Stomach (tissue), 8 donors: ENCODE measurements at regions not wholly inside any gene's neighbourhood (a gene's known extent, or its start where the extent isn't known, plus 50 kb on each side); places are given as distances from the start of the nearest gene placed in this dataset.

Experiments
- DNase-seq, 2 donors: peaks; one replicate each; pipeline versions ENCODE4 v3.0.0 to v3.0.0-alpha.2; 2013 to 2019
- H3K27ac ChIP-seq, 5 donors: fragments of 200-600 bp in 4 of 5; sonication (generic) in 4 of 5; one replicate each; pipeline ENCODE4 v1.5.1; 2013 to 2019; ENCODE audit warnings: mild to moderate bottlenecking in 1 of 5, moderate library complexity in 1 of 5
- H3K27me3 ChIP-seq, 3 donors: fragments of 200-600 bp; sonication (generic); one replicate each; pipeline ENCODE4 v1.5.1; 2017 to 2019; ENCODE audit warnings: mixed run types in 1 of 3
- H3K36me3 ChIP-seq, 4 donors: fragments of 200-600 bp; sonication (generic); 1 replicate in 3 of 4; 2 replicates in 1 of 4; pipeline ENCODE4 v1.5.1; 2016 to 2019
- H3K4me1 ChIP-seq, 4 donors: fragments of 200-600 bp; sonication (generic); one replicate each; pipeline ENCODE4 v1.5.1; 2016 to 2019
- H3K4me3 ChIP-seq, 4 donors: fragments of 200-600 bp; sonication (generic) in 3 of 4; one replicate each; pipeline ENCODE4 v1.5.1; 2016 to 2019; ENCODE audit warnings: mild to moderate bottlenecking in 1 of 4
- H3K9me3 ChIP-seq, 4 donors: fragments of 200-600 bp; sonication (generic); one replicate each; pipeline ENCODE4 v1.5.1; 2016 to 2019
- EP300 ChIP-seq: sonication (generic); formaldehyde crosslinking; IDR thresholded peaks from one replicate; pipeline ENCODE4 v1.6.1; 2017; ENCODE audit warnings: antibody characterized with exemption
- POLR2A ChIP-seq, 4 donors: fragments of 450-650 bp; IDR thresholded peaks; one replicate each; pipeline ENCODE4 v1.6.1; 2016; ENCODE audit warnings: antibody characterized with exemption in 4 of 4, control low read depth in 2 of 4, mild to moderate bottlenecking in 1 of 4, moderate library complexity in 1 of 4
- POLR2AphosphoS5 ChIP-seq, 3 donors: sonication (generic); formaldehyde crosslinking; IDR thresholded peaks; one replicate each; pipeline ENCODE4 v1.6.1; 2016; ENCODE audit warnings: antibody characterized with exemption in 3 of 3
- WGBS, 5 donors: extraction: QIAGEN DNeasy Blood & Tissue Kit in 3 of 5; methylation state at CpG; one replicate each; pipeline versions ENCODE4 v1.1.5 to v1.1.7; 2013 to 2018; 5-methylcytosine and 5-hydroxymethylcytosine counted together
- intact Hi-C: fragments of 100-400 bp; cut with DNase I; formaldehyde crosslinking; loops from one replicate; pipeline ENCODE4 v1.15.1; 2023; ENCODE audit warnings: low total_unique reads
- TF ChIP-seq, protein P1 (sequence below), 7 experiments: fragments of 450-650 bp in 4 of 7; fragments of 200-600 bp in 3 of 7; sonication (generic) in 3 of 7; IDR thresholded peaks; one replicate each; pipeline ENCODE4 v1.5.1; 2016 to 2019; ENCODE audit warnings: antibody characterized with exemption in 7 of 7, control low read depth in 2 of 7, mild to moderate bottlenecking in 1 of 7
- donor health status: healthy with polysubstance abuse.
- donor health status: Bipolar disorder and iron deficiency.
- donor health status: healthy.

DNA sequence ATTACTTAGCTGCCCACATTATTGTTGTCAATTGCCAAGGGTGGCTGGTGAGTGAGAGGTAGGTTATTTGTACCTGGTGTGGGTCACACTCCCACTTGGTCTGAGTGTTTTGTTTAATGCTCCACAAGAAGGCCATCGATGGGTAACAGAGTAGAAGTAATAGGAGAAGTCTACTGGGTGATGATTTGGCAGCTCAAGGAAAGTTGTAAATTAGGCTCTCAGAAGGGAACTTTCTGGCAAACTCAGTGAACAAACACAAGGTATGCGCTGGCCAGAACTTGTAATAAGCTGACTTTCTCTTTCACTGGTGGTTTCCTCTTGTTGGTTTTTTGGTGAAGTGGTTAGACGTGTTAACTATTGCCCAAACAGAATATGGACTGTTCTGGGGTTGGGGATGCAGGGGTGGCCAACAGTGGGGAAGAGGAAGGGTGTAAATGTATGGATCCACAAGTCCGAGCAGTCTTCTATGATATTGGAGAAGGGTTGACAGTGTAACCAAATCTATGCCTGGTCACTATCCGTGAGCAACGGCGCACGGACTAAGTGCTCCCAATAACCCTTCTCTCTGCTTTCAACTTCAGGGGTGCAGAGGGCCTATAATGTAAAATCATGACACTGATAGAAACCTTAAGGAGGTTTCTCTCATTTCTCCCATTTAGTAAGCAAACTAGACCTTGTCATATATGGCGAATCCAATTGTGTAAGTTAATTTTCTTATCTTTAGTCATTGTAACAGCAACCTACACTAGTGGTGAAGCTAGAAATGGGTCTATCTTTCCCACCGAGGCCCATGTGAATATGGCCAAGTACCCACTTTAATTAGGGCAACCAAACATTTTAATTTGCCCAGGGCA lies 212.8 kb downstream of the PTEN start:
- DNase-seq, result no peak
- no peaks in the 10 kb centered on the region for H3K36me3 ChIP-seq
- H3K27ac ChIP-seq, result peak overlapping the region in 2 of 5 donors; percentile 38 to 49
- H3K4me3 ChIP-seq, result no peak overlapping the region
- no peaks in the 10 kb centered on the region for H3K27me3 ChIP-seq
- intact Hi-C loops, result no loop called here
- no peaks in the 10 kb centered on the region for H3K9me3 ChIP-seq
- TF ChIP-seq POLR2A (IDR thresholded peaks at IDR 0.05) (no peak), EP300 (no peak), POLR2AphosphoS5 (IDR thresholded peaks at IDR 0.05) (no peak)
- TF ChIP-seq, protein P1, sequence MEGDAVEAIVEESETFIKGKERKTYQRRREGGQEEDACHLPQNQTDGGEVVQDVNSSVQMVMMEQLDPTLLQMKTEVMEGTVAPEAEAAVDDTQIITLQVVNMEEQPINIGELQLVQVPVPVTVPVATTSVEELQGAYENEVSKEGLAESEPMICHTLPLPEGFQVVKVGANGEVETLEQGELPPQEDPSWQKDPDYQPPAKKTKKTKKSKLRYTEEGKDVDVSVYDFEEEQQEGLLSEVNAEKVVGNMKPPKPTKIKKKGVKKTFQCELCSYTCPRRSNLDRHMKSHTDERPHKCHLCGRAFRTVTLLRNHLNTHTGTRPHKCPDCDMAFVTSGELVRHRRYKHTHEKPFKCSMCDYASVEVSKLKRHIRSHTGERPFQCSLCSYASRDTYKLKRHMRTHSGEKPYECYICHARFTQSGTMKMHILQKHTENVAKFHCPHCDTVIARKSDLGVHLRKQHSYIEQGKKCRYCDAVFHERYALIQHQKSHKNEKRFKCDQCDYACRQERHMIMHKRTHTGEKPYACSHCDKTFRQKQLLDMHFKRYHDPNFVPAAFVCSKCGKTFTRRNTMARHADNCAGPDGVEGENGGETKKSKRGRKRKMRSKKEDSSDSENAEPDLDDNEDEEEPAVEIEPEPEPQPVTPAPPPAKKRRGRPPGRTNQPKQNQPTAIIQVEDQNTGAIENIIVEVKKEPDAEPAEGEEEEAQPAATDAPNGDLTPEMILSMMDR (IDR thresholded peaks at IDR 0.05), result no peak
- 71 to 81% (median 73%) methylated on average over 10 of the region's 10 CpGs for WGBS, 5 donors
- H3K4me1 ChIP-seq, result peaks cover 16 to 33% (median 26%) of the 10 kb centered on the region in 4 donors

- no peaks in the 10 kb centered on the region for H3K36me3 ChIP-seq
- intact Hi-C loops, result no loop called here
- no peak for DNase-seq
- no peak overlapping the region for H3K4me3 ChIP-seq
- no peak overlapping the region for H3K27ac ChIP-seq
- WGBS, 5 donors, result 70 to 92% (median 85%) methylated on average over 4 of the region's 4 CpGs
- TF ChIP-seq POLR2AphosphoS5 (IDR thresholded peaks at IDR 0.05), result no peak
- TF ChIP-seq, protein P1 (IDR thresholded peaks at IDR 0.05), result no peak
- no peak for TF ChIP-seq EP300
- TF ChIP-seq POLR2A (IDR thresholded peaks at IDR 0.05), result no peak
- H3K9me3 ChIP-seq, result no peaks in the 10 kb centered on the region
- H3K4me1 ChIP-seq, result peaks cover 30 to 50% (median 36%) of the 10 kb centered on the region in 4 donors
- H3K27me3 ChIP-seq, result no peaks in the 10 kb centered on the region
Measured at GRCh38 chr10:88077977-88078376, 214.6 kb downstream of the PTEN start.

DNA sequence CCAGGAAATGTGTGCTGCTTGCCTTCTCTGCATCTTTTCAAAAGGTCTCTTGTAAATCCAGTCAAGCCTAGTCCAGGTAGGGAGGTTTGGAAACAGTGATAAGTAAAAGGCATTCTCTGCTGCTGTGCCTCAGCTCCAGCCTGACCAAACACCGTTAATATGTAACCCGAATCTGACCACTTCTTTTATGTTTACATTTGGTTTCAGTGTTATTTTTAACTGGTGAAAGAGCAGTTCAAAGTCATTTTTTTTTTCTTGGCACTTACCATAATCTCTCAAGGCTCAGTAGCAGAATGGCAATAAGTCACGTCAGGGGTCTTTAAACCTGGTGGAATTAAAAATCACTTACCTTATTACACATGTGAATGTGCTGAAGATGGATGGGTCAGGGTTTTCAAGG lies 216.8 kb downstream of the PTEN start:
- Histone ChIP-seq H3K9me3 (no peaks in the 10 kb centered on the region), H3K27me3 (no peaks in the 10 kb centered on the region), H3K27ac (peak overlapping the region in 3 of 5 donors; percentile 10 to 71 (median 50)), H3K36me3 (no peaks in the 10 kb centered on the region), H3K4me1 (peaks cover 30 to 57% (median 37%) of the 10 kb centered on the region in 4 donors), H3K4me3 (no peak overlapping the region)
- 10 to 14% (median 12%) methylated on average over 3 of the region's 3 CpGs for WGBS, 5 donors
- intact Hi-C loops, result no loop called here
- TF ChIP-seq POLR2AphosphoS5 (IDR thresholded peaks at IDR 0.05) (peak in 1 of 3 donors; percentile 57), POLR2A (IDR thresholded peaks at IDR 0.05) (no peak)
- peak; percentile 49 to 82 for DNase-seq

- no peak for DNase-seq
- TF ChIP-seq POLR2AphosphoS5 (IDR thresholded peaks at IDR 0.05), result no peak
- no peak for TF ChIP-seq EP300
- TF ChIP-seq POLR2A (IDR thresholded peaks at IDR 0.05), result no peak
- TF ChIP-seq, protein P1 (IDR thresholded peaks at IDR 0.05), result no peak
- Histone ChIP-seq H3K4me1 (peaks cover 30 to 46% (median 31%) of the 10 kb centered on the region in 4 donors), H3K9me3 (no peaks in the 10 kb centered on the region), H3K27me3 (no peaks in the 10 kb centered on the region), H3K4me3 (no peak overlapping the region), H3K36me3 (no peaks in the 10 kb centered on the region), H3K27ac (peak overlapping the region in 1 of 5 donors; percentile 61)
- 40 to 74% (median 70%) methylated on average over 3 of the region's 3 CpGs for WGBS, 5 donors
- intact Hi-C loops, result no loop called here
Measured at GRCh38 chr10:88081457-88082054, 218.1 kb downstream of the PTEN start.
